Spleen (tissue), 7 donors: ENCODE measurements at regions not wholly inside any gene's neighbourhood (a gene's known extent, or its start where the extent isn't known, plus 50 kb on each side); places are given as distances from the start of the nearest gene placed in this dataset.

Experiments used
- CTCF ChIP-seq, 11 experiments: fragments of 200-600 bp in 7 of 11; fragments of 450-650 bp in 4 of 11; sonication (generic) in 4 of 11; IDR thresholded peaks in 8 of 11; conservative IDR thresholded peaks in 3 of 11; 1 replicate in 7 of 11; 2 replicates in 4 of 11; pipeline versions ENCODE4 v1.4.0 to v1.8.0; 2016 to 2021; ENCODE audit warnings: antibody characterized with exemption in 11 of 11, inconsistent platforms in 4 of 11, mild to moderate bottlenecking in 1 of 11
- POLR2A ChIP-seq, 3 donors: fragments of 450-650 bp; IDR thresholded peaks; one replicate each; pipeline ENCODE4 v1.5.1; 2017; ENCODE audit warnings: antibody characterized with exemption in 3 of 3, mild to moderate bottlenecking in 1 of 3
- donor health status: DM: no; HTN: no; CAD: no; lungs with moderate emphysema.
- donor health status: DM: no; HTN: no; CAD: no.
- donor health status: DM: no; HTN: no; CAD: no.

GRCh38 chr9:108687006-108687987, 168.5 kb downstream of the ACTL7B start:
- TF ChIP-seq CTCF (IDR thresholded peaks at IDR 0.05 in 8 of 11, conservative IDR thresholded peaks at IDR 0.05 in 3 of 11) (no peak), POLR2A (IDR thresholded peaks at IDR 0.05) (no peak)
